ENCODE measurements at regions not wholly inside any gene's neighbourhood (a gene's known extent, or its start where the extent isn't known, plus 50 kb on each side); places are given as distances from the start of the nearest gene placed in this dataset.

DNA sequence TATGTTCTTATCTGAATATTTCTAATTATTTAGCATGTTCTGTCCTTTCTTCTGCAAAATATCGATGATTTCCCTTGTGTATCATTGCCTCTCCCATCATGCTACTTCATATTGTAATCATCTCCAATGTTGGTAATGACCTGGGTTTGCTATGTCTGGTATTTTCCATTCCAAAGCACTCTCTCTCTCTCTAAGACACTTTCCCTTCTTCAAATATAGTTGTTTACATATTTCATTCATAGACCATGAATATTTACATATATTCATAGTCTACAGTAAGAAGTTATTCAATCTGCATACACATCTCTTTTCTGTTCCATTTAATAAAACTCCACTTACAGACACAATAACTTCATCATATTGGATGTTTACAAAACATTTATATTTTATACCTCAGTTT is 1516.5 kb upstream of the FLRT2 start:
- TF ChIP-seq CTCF (IDR thresholded peaks at IDR 0.05; ENCODE audit: insufficient read depth, low read length) (no peak), GABPA (IDR thresholded peaks at IDR 0.05; ENCODE audit: low read depth) (no peak), SPI1 (IDR thresholded peaks at IDR 0.05; ENCODE audit: borderline replicate concordance, low read depth) (no peak), POLR2AphosphoS5 (IDR thresholded peaks at IDR 0.05; ENCODE audit: low read depth) (no peak)
- TF ChIP-seq, protein P1, sequence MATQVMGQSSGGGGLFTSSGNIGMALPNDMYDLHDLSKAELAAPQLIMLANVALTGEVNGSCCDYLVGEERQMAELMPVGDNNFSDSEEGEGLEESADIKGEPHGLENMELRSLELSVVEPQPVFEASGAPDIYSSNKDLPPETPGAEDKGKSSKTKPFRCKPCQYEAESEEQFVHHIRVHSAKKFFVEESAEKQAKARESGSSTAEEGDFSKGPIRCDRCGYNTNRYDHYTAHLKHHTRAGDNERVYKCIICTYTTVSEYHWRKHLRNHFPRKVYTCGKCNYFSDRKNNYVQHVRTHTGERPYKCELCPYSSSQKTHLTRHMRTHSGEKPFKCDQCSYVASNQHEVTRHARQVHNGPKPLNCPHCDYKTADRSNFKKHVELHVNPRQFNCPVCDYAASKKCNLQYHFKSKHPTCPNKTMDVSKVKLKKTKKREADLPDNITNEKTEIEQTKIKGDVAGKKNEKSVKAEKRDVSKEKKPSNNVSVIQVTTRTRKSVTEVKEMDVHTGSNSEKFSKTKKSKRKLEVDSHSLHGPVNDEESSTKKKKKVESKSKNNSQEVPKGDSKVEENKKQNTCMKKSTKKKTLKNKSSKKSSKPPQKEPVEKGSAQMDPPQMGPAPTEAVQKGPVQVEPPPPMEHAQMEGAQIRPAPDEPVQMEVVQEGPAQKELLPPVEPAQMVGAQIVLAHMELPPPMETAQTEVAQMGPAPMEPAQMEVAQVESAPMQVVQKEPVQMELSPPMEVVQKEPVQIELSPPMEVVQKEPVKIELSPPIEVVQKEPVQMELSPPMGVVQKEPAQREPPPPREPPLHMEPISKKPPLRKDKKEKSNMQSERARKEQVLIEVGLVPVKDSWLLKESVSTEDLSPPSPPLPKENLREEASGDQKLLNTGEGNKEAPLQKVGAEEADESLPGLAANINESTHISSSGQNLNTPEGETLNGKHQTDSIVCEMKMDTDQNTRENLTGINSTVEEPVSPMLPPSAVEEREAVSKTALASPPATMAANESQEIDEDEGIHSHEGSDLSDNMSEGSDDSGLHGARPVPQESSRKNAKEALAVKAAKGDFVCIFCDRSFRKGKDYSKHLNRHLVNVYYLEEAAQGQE (IDR thresholded peaks at IDR 0.05; ENCODE audit: insufficient replicate concordance, low read depth) = no peak
